ENCODE measurements at regions not wholly inside any gene's neighbourhood (a gene's known extent, or its start where the extent isn't known, plus 50 kb on each side); places are given as distances from the start of the nearest gene placed in this dataset.

- TF ChIP-seq YY1 (IDR thresholded peaks at IDR 0.05) (no peak), NR2F2 (IDR thresholded peaks at IDR 0.05) (no peak)
- 45% methylated on average over 4 of the region's 4 CpGs for WGBS
- no peak for DNase-seq (ENCODE audit: low spot score)
- no peak overlapping the region for H3K27ac ChIP-seq (ENCODE audit: low read depth in 1 of 2, low read length in 2 of 2)
- no peaks in the 10 kb centered on the region for H3K4me1 ChIP-seq (ENCODE audit: control insufficient read depth in 4 of 4, insufficient read depth in 4 of 4, low read length in 3 of 4)
- H3K9ac ChIP-seq (ENCODE audit: low read depth in 1 of 2, low read length in 2 of 2): no peak overlapping the region
- no peak overlapping the region for H3K4me3 ChIP-seq (ENCODE audit: low read depth in 1 of 3, low read length in 3 of 3)
- peaks cover 0 to 1% (median 0%) of the 10 kb centered on the region in 4 donors for H3K9me3 ChIP-seq (ENCODE audit: control insufficient read depth in 4 of 4, low read length in 3 of 4)
- H3K27me3 ChIP-seq (ENCODE audit: control insufficient read depth in 4 of 4, insufficient read depth in 4 of 4, low read length in 3 of 4): no peaks in the 10 kb centered on the region
- no peaks in the 10 kb centered on the region for H3K36me3 ChIP-seq (ENCODE audit: control insufficient read depth in 4 of 4, insufficient read depth in 3 of 4, low read depth in 1 of 4, low read length in 3 of 4)
Observed at GRCh38 chr5:164188733-164189148, 683.3 kb downstream of the MAT2B start.

- TF ChIP-seq HNF4G (IDR thresholded peaks at IDR 0.05) (no peak), YY1 (IDR thresholded peaks at IDR 0.05) (no peak), JUND (IDR thresholded peaks at IDR 0.05) (no peak), NR2F2 (IDR thresholded peaks at IDR 0.05) (no peak), ZBTB33 (IDR thresholded peaks at IDR 0.05) (no peak), SP1 (IDR thresholded peaks at IDR 0.05) (no peak), CTCF (IDR thresholded peaks at IDR 0.05; ENCODE audit: low read depth, low read length, missing input control) (no peak), EGR1 (IDR thresholded peaks at IDR 0.05; ENCODE audit: low read depth in 2 of 2) (no peak), REST (IDR thresholded peaks at IDR 0.05) (no peak), FOXA2 (IDR thresholded peaks at IDR 0.05) (no peak), HNF4A (conservative IDR thresholded peaks at IDR 0.05) (no peak), ATF3 (IDR thresholded peaks at IDR 0.05) (no peak), RXRA (IDR thresholded peaks at IDR 0.05) (no peak), FOXA1 (IDR thresholded peaks at IDR 0.05) (no peak), GABPA (IDR thresholded peaks at IDR 0.05 in 1 of 2, conservative IDR thresholded peaks at IDR 0.05 in 1 of 2) (no peak), RAD21 (IDR thresholded peaks at IDR 0.05) (no peak)
- no peak for DNase-seq (ENCODE audit: low spot score)
- no peaks in the 10 kb centered on the region for H3K36me3 ChIP-seq (ENCODE audit: control insufficient read depth in 4 of 4, insufficient read depth in 3 of 4, low read depth in 1 of 4, low read length in 3 of 4)
- peaks cover 0 to 1% (median 0%) of the 10 kb centered on the region in 4 donors for H3K9me3 ChIP-seq (ENCODE audit: control insufficient read depth in 4 of 4, low read length in 3 of 4)
- no peaks in the 10 kb centered on the region for H3K27me3 ChIP-seq (ENCODE audit: control insufficient read depth in 4 of 4, insufficient read depth in 4 of 4, low read length in 3 of 4)
- no peak overlapping the region for H3K4me3 ChIP-seq (ENCODE audit: low read depth in 1 of 3, low read length in 3 of 3)
- H3K4me1 ChIP-seq (ENCODE audit: control insufficient read depth in 4 of 4, insufficient read depth in 4 of 4, low read length in 3 of 4): no peaks in the 10 kb centered on the region
- WGBS: 59% methylated on average over 3 of the region's 3 CpGs
- H3K9ac ChIP-seq (ENCODE audit: low read depth in 1 of 2, low read length in 2 of 2): no peak overlapping the region
- H3K27ac ChIP-seq (ENCODE audit: low read depth in 1 of 2, low read length in 2 of 2): no peak overlapping the region
Observed at GRCh38 chr5:164191240-164191639, 685.8 kb downstream of the MAT2B start.

All from liver (tissue), 8 donors.